Fibroblast of gingiva (primary cell): ENCODE measurements at regions not wholly inside any gene's neighbourhood (a gene's known extent, or its start where the extent isn't known, plus 50 kb on each side); places are given as distances from the start of the nearest gene placed in this dataset.
A peak's percentile ranks its signal among the peaks of the same experiment; 100 is the strongest.
"Not testable (repeated sequence)": the region's sequence is repeated elsewhere in the genome, so short reads cannot be mapped to it uniquely, and the experiment has no call there.

Source experiments
- DNase-seq: peaks from one replicate; pipeline ENCODE4 v3.0.0-alpha.2; 2011; ENCODE audit warnings: low read depth

DNA sequence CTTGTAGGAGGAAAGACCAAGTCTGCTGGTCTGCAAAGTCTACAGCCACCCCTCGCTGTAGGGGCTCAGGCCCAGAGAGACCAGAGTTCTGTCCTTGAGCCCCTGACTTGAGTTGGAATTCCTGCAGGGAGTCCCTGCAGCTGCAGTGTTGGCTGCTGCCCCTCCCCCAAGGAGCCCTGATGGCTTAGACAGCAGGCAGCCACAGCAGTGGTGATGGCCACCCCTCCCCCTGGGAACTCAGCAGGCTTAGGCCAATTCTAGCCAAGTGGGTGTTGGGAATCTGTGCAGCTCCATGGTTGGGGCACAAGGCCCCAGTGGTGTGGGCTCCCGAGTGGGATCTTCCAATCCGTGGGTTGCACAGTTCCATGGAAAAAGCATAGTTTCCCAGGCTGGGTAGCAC is 345.4 kb downstream of the CD109 start:
- DNase-seq, result no peak

GRCh38 chr6:74018825-74019224 is 322.8 kb downstream of the CD109 start:
- DNase-seq, result no peak

GRCh38 chr6:74015427-74015826 is 319.4 kb downstream of the CD109 start:
- no peak for DNase-seq

DNA sequence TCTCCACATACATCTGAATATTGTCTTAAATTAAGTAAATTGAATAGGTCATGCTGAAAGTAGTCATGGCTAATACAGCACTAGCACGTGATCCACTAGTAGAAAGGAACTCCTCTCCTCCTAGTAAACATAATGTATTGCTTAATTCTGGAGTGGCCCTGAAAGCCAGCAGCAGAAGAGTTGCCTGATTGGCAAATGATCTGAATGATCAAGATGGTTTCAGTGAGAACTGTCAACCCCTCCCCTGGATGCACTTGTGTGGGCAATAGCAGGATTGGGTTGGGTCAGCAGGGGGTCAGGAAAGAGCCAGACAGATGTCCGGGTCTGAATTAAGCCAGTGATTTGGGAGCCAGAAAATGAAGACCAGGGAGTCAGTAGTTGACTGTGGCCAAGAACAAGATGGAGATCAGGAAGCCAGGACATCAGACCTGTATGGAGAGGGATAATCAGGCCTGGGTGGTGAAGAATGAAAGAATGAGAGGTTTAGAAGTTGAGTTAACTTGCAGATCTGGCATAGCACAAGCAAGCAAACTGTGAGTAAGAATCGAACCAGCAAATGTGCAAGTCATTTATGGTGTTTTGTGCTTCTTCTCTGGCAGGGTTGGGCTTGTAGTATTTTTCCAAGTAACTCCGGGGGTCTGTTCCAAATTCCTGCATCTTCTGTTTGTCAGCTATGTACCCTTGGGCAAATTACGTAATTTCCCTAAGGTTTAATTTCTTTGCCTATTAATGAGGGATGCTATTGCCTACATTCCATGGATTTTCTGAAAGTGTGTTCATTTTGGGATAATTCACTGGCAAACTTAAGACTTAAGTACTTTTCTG is 304.9 kb downstream of the CD109 start:
- DNase-seq, result peak; percentile 43

GRCh38 chr6:73990609-73991238 is 294.7 kb downstream of the CD109 start:
- DNase-seq, result not testable (repeated sequence)

GRCh38 chr6:73989428-73989827 is 293.4 kb downstream of the CD109 start:
- DNase-seq, result no peak

- DNase-seq, result peak; percentile 97
Observed at GRCh38 chr6:73985891-73986290, 289.9 kb downstream of the CD109 start.

- DNase-seq, result peak; percentile 15
Observed at GRCh38 chr6:73984571-73985210, 288.7 kb downstream of the CD109 start.

DNA sequence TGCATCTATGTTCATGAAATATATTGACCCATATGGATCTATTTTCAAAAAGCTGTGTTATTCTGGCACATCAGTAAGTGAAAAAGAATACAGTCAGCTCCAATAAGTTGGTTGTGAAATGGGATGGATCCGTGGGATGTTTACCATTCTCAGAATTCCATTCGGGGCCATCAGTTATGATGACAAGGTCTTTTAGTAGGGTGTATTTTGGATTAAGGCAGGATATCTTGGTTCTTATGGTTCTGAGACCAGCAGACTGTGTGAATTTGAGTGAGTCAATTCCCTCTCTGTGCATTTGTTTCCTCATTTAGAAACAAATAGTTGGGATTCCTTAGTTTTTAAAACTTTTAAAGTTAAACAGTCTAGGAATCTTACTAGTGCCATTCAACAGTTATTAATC is 287.4 kb downstream of the CD109 start:
- DNase-seq, result peak; percentile 57

DNA sequence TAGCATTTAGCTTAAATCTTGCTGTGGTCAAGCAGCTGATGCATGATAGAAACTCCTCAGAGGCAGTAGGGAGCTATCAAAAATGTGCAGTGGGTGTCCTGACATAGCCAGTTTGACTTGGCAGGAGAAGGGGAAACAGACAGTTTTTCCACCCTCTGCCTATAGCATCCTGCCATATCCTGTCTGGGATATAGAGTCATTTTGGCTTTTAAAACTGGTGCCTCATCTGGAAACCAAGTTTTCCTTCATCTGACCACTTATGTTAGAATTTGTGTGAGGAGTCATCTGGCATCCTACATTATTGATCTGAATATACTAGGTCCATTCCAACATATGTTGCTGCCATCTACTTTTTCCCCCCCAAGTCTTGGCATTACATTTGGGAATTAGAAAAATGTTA is 284.1 kb downstream of the CD109 start:
- DNase-seq, result no peak

DNA sequence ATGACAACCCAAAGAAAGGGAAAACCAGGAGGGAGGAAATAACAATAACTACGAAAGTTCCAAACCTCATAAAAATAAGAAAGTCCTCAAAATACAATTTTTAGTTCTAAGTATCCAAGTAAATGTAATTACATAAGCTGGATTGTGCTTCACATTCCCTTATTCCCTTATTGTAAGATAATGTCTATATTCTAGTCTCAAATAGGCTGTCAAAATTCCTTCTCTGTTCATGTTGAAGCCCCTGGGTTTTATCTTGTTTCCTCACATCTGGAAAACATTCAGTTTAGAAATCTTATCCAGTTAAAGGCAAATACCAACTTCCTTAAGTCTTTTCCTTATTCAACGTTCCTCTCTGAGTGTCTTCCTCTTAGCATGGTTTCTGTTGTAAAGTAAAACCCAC is 282.3 kb downstream of the CD109 start:
- DNase-seq, result no peak

DNA sequence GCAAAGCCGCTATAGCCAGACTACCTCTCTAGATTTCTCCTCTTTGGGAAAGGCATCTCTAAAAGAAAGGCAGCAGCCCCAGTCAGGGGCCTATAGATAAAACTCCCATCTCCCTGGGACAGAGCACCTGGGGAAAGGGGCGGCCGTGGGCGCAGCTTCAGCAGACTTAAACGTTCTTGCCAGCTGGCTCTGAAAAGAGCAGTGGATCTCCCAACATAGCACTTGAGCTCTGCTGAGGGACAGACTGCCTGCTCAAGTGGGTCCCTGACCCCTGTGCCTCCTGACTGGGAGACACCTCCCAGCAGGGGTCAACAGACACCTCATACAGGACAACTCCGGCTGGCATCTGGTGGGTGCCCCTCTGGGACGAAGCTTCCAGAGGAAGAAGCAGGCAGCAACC is 276.5 kb downstream of the CD109 start:
- not testable (repeated sequence) for DNase-seq

- peak; percentile 60 for DNase-seq
Observed at GRCh38 chr6:73969971-73970970, 274.3 kb downstream of the CD109 start.

- peak; percentile 22 for DNase-seq
Observed at GRCh38 chr6:73968221-73968757, 272.3 kb downstream of the CD109 start.

GRCh38 chr6:73965539-73966029 is 269.6 kb downstream of the CD109 start:
- DNase-seq, result no peak

GRCh38 chr6:73964241-73964854 is 268.3 kb downstream of the CD109 start:
- DNase-seq, result no peak

DNA sequence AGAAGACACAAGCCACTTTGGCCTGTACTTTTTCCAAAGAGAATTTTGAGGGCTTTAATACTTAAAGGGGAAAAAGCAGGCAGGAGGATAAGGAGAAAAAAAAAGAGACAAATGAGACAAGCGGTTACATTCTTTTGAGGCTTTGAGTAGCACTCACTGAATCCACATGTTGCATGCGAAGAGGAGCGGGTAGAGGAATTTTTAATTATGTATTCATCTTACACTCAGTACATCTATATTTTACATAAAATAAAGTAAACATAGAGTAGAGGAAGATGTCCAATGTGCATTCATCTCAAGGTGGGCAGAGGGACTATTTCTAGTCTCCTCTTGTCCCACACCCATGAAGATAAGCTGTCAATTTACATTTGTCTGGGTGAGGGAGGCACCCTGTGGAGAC is 266.9 kb downstream of the CD109 start:
- DNase-seq, result no peak

- DNase-seq, result no peak
Observed at GRCh38 chr6:73956305-73956704, 260.3 kb downstream of the CD109 start.

DNA sequence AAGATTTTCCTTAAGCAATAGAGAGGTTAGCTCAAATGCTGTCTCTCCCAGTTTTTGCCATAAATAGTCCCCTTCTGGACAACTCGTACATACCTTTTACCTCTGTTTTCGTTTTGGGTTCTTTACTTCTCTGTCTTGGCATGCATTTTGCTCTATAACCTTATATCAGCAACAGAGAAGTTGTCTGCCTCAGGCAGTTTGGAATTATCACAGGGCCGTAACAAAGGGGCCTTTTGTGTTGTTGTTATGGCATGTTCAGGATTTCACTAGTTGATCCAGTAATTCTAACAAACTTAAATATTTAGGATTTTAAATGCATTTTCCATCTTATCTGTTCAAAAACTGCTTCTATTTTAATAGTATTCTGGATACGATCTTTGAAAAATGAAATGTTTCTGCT is 259.8 kb downstream of the CD109 start:
- no peak for DNase-seq

- DNase-seq, result no peak
Observed at GRCh38 chr6:73954881-73955280, 258.9 kb downstream of the CD109 start.

DNA sequence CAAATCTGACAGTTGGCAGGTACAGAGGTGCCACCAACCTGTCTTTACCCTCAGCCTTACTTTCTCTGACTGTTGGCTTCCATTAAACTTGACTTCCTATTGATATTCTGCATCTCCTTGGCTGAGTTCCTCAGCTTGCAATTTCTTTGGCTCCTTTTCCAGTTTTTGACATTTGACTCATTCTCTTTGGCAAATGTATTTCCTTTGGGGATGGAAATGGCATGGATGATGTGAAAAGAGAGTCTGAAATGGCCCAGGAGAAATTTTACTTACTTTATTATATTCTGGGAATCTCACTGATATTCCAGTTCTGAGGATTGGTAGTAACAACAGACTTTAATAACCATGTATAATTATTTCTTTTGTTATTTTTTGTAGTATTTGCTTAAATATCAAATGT is 255.2 kb downstream of the CD109 start:
- DNase-seq, result peak; percentile 54
